Activated T-cell treated with anti-CD3 and anti-CD28 coated beads, Interleukin-2, amount 50 U/mL, for 4 hours (primary cell): ENCODE measurements at regions not wholly inside any gene's neighbourhood (a gene's known extent, or its start where the extent isn't known, plus 50 kb on each side); places are given as distances from the start of the nearest gene placed in this dataset.
"Not testable (repeated sequence)": the region's sequence is repeated elsewhere in the genome, so short reads cannot be mapped to it uniquely, and the experiment has no call there.

ENCODE experiments used
- ATAC-seq, 2 donors: fragments of 200-7000 bp; cut with Tn5 transposase; one replicate each; pipeline ENCODE4 v1.10.0; 2021
- DNase-seq: peaks from one replicate; pipeline ENCODE4 v3.0.0-alpha.2; 2020
- H3K27me3 Mint-ChIP-seq: one replicate; pipeline ENCODE4 v1.8.0; 2021; ENCODE audit warnings: low read depth, mixed read lengths
- H3K36me3 Mint-ChIP-seq: one replicate; pipeline ENCODE4 v1.8.0; 2022; ENCODE audit warnings: mixed read lengths; ENCODE audit not compliant: insufficient read depth
- H3K4me1 Mint-ChIP-seq: one replicate; pipeline ENCODE4 v1.8.0; 2021; ENCODE audit warnings: low read depth, mixed read lengths
- H3K4me3 Mint-ChIP-seq: one replicate; pipeline ENCODE4 v1.8.0; 2021; ENCODE audit warnings: mild to moderate bottlenecking, moderate library complexity, mixed read lengths
- H3K9me3 Mint-ChIP-seq: one replicate; pipeline ENCODE4 v1.8.0; 2021; ENCODE audit warnings: mixed read lengths

GRCh38 chr12:127503996-127504395 is 763.0 kb upstream of the TMEM132C start:
- DNase-seq, H3K9me3 Mint-ChIP-seq, H3K4me3 Mint-ChIP-seq, H3K36me3 Mint-ChIP-seq, ATAC-seq, H3K4me1 Mint-ChIP-seq, H3K27me3 Mint-ChIP-seq: not testable (repeated sequence)

- DNase-seq (no peak), ATAC-seq (no peak)
- Mint-ChIP-seq H3K9me3 (peaks cover 7% of the 10 kb centered on the region), H3K27me3 (no peaks in the 10 kb centered on the region), H3K36me3 (no peaks in the 10 kb centered on the region), H3K4me1 (no peaks in the 10 kb centered on the region), H3K4me3 (no peak overlapping the region)
Observed at GRCh38 chr12:127504874-127505273, 762.1 kb upstream of the TMEM132C start.

GRCh38 chr12:127507341-127507740 is 759.6 kb upstream of the TMEM132C start:
- no peaks in the 10 kb centered on the region for H3K36me3 Mint-ChIP-seq
- H3K27me3 Mint-ChIP-seq, result no peaks in the 10 kb centered on the region
- DNase-seq, result no peak
- H3K4me3 Mint-ChIP-seq, result no peak overlapping the region
- H3K9me3 Mint-ChIP-seq, result peaks cover 4% of the 10 kb centered on the region
- no peaks in the 10 kb centered on the region for H3K4me1 Mint-ChIP-seq
- ATAC-seq, result no peak

GRCh38 chr12:127509066-127509778 is 757.7 kb upstream of the TMEM132C start:
- Mint-ChIP-seq H3K4me1 (no peaks in the 10 kb centered on the region), H3K27me3 (no peaks in the 10 kb centered on the region), H3K4me3 (no peak overlapping the region), H3K9me3 (peaks cover 4% of the 10 kb centered on the region), H3K36me3 (no peaks in the 10 kb centered on the region)
- no peak for DNase-seq
- no peak for ATAC-seq

- Mint-ChIP-seq H3K9me3 (no peaks in the 10 kb centered on the region), H3K36me3 (no peaks in the 10 kb centered on the region), H3K4me1 (no peaks in the 10 kb centered on the region), H3K27me3 (no peaks in the 10 kb centered on the region), H3K4me3 (no peak overlapping the region)
- ATAC-seq (no peak), DNase-seq (no peak)
Observed at GRCh38 chr12:127515941-127516340, 751.0 kb upstream of the TMEM132C start.

- Mint-ChIP-seq H3K27me3 (no peaks in the 10 kb centered on the region), H3K4me3 (no peak overlapping the region), H3K9me3 (no peaks in the 10 kb centered on the region), H3K4me1 (no peaks in the 10 kb centered on the region), H3K36me3 (no peaks in the 10 kb centered on the region)
- no peak for ATAC-seq
- DNase-seq, result no peak
Observed at GRCh38 chr12:127516467-127516866, 750.5 kb upstream of the TMEM132C start.

GRCh38 chr12:127519779-127520178 is 747.2 kb upstream of the TMEM132C start:
- Mint-ChIP-seq H3K4me1 (no peaks in the 10 kb centered on the region), H3K9me3 (no peaks in the 10 kb centered on the region), H3K27me3 (no peaks in the 10 kb centered on the region), H3K4me3 (no peak overlapping the region), H3K36me3 (no peaks in the 10 kb centered on the region)
- DNase-seq, result no peak
- no peak for ATAC-seq

GRCh38 chr12:127526925-127527324 is 740.0 kb upstream of the TMEM132C start:
- Mint-ChIP-seq H3K9me3 (no peaks in the 10 kb centered on the region), H3K27me3 (peaks cover 3% of the 10 kb centered on the region), H3K4me1 (no peaks in the 10 kb centered on the region), H3K36me3 (no peaks in the 10 kb centered on the region), H3K4me3 (no peak overlapping the region)
- DNase-seq (no peak), ATAC-seq (no peak)

- no peaks in the 10 kb centered on the region for H3K36me3 Mint-ChIP-seq
- peaks cover 3% of the 10 kb centered on the region for H3K27me3 Mint-ChIP-seq
- H3K4me3 Mint-ChIP-seq, result no peak overlapping the region
- ATAC-seq (no peak), DNase-seq (no peak)
- H3K4me1 Mint-ChIP-seq, result no peaks in the 10 kb centered on the region
- no peaks in the 10 kb centered on the region for H3K9me3 Mint-ChIP-seq
Observed at GRCh38 chr12:127528551-127528950, 738.4 kb upstream of the TMEM132C start.

- Mint-ChIP-seq H3K27me3 (peaks cover 3% of the 10 kb centered on the region), H3K9me3 (no peaks in the 10 kb centered on the region), H3K4me3 (no peak overlapping the region), H3K36me3 (no peaks in the 10 kb centered on the region), H3K4me1 (no peaks in the 10 kb centered on the region)
- ATAC-seq, result no peak
- DNase-seq, result no peak
Observed at GRCh38 chr12:127531542-127531941, 735.4 kb upstream of the TMEM132C start.

GRCh38 chr12:127533353-127533752 is 733.6 kb upstream of the TMEM132C start:
- no peaks in the 10 kb centered on the region for H3K36me3 Mint-ChIP-seq
- H3K9me3 Mint-ChIP-seq, result no peaks in the 10 kb centered on the region
- DNase-seq (no peak), ATAC-seq (no peak)
- no peak overlapping the region for H3K4me3 Mint-ChIP-seq
- H3K27me3 Mint-ChIP-seq, result peaks cover 3% of the 10 kb centered on the region
- H3K4me1 Mint-ChIP-seq, result no peaks in the 10 kb centered on the region

GRCh38 chr12:127536833-127537428 is 730.0 kb upstream of the TMEM132C start:
- peaks cover 2% of the 10 kb centered on the region for H3K27me3 Mint-ChIP-seq
- DNase-seq (no peak), ATAC-seq (no peak)
- H3K9me3 Mint-ChIP-seq, result no peaks in the 10 kb centered on the region
- H3K4me1 Mint-ChIP-seq, result no peaks in the 10 kb centered on the region
- no peaks in the 10 kb centered on the region for H3K36me3 Mint-ChIP-seq
- no peak overlapping the region for H3K4me3 Mint-ChIP-seq

- Mint-ChIP-seq H3K4me3 (no peak overlapping the region), H3K4me1 (no peaks in the 10 kb centered on the region), H3K27me3 (peaks cover 2% of the 10 kb centered on the region), H3K9me3 (no peaks in the 10 kb centered on the region), H3K36me3 (no peaks in the 10 kb centered on the region)
- ATAC-seq (no peak), DNase-seq (no peak)
Observed at GRCh38 chr12:127538316-127538715, 728.7 kb upstream of the TMEM132C start.

- DNase-seq (no peak), ATAC-seq (no peak)
- Mint-ChIP-seq H3K9me3 (no peaks in the 10 kb centered on the region), H3K4me3 (no peak overlapping the region), H3K36me3 (no peaks in the 10 kb centered on the region), H3K4me1 (no peaks in the 10 kb centered on the region), H3K27me3 (peaks cover 2% of the 10 kb centered on the region)
Observed at GRCh38 chr12:127539226-127539858, 727.6 kb upstream of the TMEM132C start.

GRCh38 chr12:127542391-127542790 is 724.6 kb upstream of the TMEM132C start:
- no peaks in the 10 kb centered on the region for H3K4me1 Mint-ChIP-seq
- ATAC-seq, result no peak
- no peaks in the 10 kb centered on the region for H3K36me3 Mint-ChIP-seq
- H3K9me3 Mint-ChIP-seq, result peaks cover 3% of the 10 kb centered on the region
- H3K4me3 Mint-ChIP-seq, result no peak overlapping the region
- no peak for DNase-seq
- peaks cover 2% of the 10 kb centered on the region for H3K27me3 Mint-ChIP-seq
